ENCODE measurements at regions not wholly inside any gene's neighbourhood (a gene's known extent, or its start where the extent isn't known, plus 50 kb on each side); places are given as distances from the start of the nearest gene placed in this dataset.

- no peak for TF ChIP-seq CTCF (IDR thresholded peaks at IDR 0.05 in 2 of 3, conservative IDR thresholded peaks at IDR 0.05 in 1 of 3; ENCODE audit: borderline replicate concordance in 1 of 3, insufficient read depth in 1 of 3, low read depth in 2 of 3, low read length in 2 of 3)
- no peak for TF ChIP-seq ATF3 (IDR thresholded peaks at IDR 0.05)
- no peak for TF ChIP-seq TCF7L2 (IDR thresholded peaks at IDR 0.05; ENCODE audit: borderline replicate concordance, extremely low read depth, insufficient read depth, insufficient read length)
- no peak for TF ChIP-seq POLR2A (IDR thresholded peaks at IDR 0.05; ENCODE audit: borderline replicate concordance, extremely low read depth, insufficient read depth, insufficient read length)
- TF ChIP-seq CEBPB (IDR thresholded peaks at IDR 0.05; ENCODE audit: low read depth), result no peak
- no peak for TF ChIP-seq SIN3A (IDR thresholded peaks at IDR 0.05; ENCODE audit: low read depth)
- TF ChIP-seq EZH2phosphoT487 (IDR thresholded peaks at IDR 0.05; ENCODE audit: borderline replicate concordance), result no peak
- TF ChIP-seq JUND (IDR thresholded peaks at IDR 0.05), result no peak
- no peak for TF ChIP-seq ZNF274 (IDR thresholded peaks at IDR 0.05; ENCODE audit: low read depth, low read length)
- no peak for TF ChIP-seq POLR2AphosphoS5 (IDR thresholded peaks at IDR 0.05; ENCODE audit: low read depth, low read length)
- no peak for TF ChIP-seq YY1 (IDR thresholded peaks at IDR 0.05; ENCODE audit: extremely low read depth, insufficient replicate concordance, low read depth, low read length)
- no peak for TF ChIP-seq ZBTB33 (IDR thresholded peaks at IDR 0.05; ENCODE audit: extremely low read depth, insufficient replicate concordance, low read length)
These were observed 455.5 kb downstream of the AEBP2 start for GRCh38 chr12:19894803-19895202.
